ENCODE measurements at regions not wholly inside any gene's neighbourhood (a gene's known extent, or its start where the extent isn't known, plus 50 kb on each side); places are given as distances from the start of the nearest gene placed in this dataset.

GRCh38 chr16:54720259-54720658, 210.4 kb upstream of the IRX5 start:
- H3K27ac Mint-ChIP-seq, result no peak overlapping the region
- Histone ChIP-seq H3K27ac (ENCODE audit: low read depth in 1 of 2, low read length in 2 of 2) (no peak overlapping the region), H3K4me1 (ENCODE audit: insufficient read depth, low read length) (no peaks in the 10 kb centered on the region), H3K36me3 (ENCODE audit: insufficient read depth, low read length) (no peaks in the 10 kb centered on the region), H3K27me3 (ENCODE audit: control insufficient read depth in 1 of 2, insufficient read depth in 2 of 2, low read length in 2 of 2) (no peaks in the 10 kb centered on the region), H3K9me3 (ENCODE audit: control insufficient read depth in 1 of 2, insufficient read depth in 1 of 2, low read length in 2 of 2) (no peaks in the 10 kb centered on the region), H3K4me3 (ENCODE audit: low read length) (no peak overlapping the region)
- H3K4me3 Mint-ChIP-seq, result no peak overlapping the region
- H3K9me3 Mint-ChIP-seq, result no peaks in the 10 kb centered on the region
- no peaks in the 10 kb centered on the region for H3K27me3 Mint-ChIP-seq
- ATAC-seq (ENCODE audit: poor library complexity), result no peak
- intact Hi-C loops (cut with DNase I, micrococcal nuclease), result no loop called here
- H3K36me3 Mint-ChIP-seq (ENCODE audit: low read depth), result no peaks in the 10 kb centered on the region
- no peaks in the 10 kb centered on the region for H3K4me1 Mint-ChIP-seq (ENCODE audit: low read depth)
- ChIA-PET CTCF (no interaction called here), POLR2A (no interaction called here)
- TF ChIP-seq CTCF (IDR thresholded peaks at IDR 0.05), result no peak
- DNase-seq, result no peak

GRCh38 chr16:54719624-54720023, 211.0 kb upstream of the IRX5 start:
- ATAC-seq (ENCODE audit: poor library complexity), result no peak
- Histone ChIP-seq H3K4me1 (ENCODE audit: insufficient read depth, low read length) (no peaks in the 10 kb centered on the region), H3K27ac (ENCODE audit: low read depth in 1 of 2, low read length in 2 of 2) (no peak overlapping the region), H3K4me3 (ENCODE audit: low read length) (no peak overlapping the region), H3K9me3 (ENCODE audit: control insufficient read depth in 1 of 2, insufficient read depth in 1 of 2, low read length in 2 of 2) (no peaks in the 10 kb centered on the region), H3K36me3 (ENCODE audit: insufficient read depth, low read length) (no peaks in the 10 kb centered on the region), H3K27me3 (ENCODE audit: control insufficient read depth in 1 of 2, insufficient read depth in 2 of 2, low read length in 2 of 2) (no peaks in the 10 kb centered on the region)
- DNase-seq, result no peak
- ChIA-PET CTCF (no interaction called here), POLR2A (no interaction called here)
- no peak overlapping the region for H3K27ac Mint-ChIP-seq
- H3K4me1 Mint-ChIP-seq (ENCODE audit: low read depth), result no peaks in the 10 kb centered on the region
- H3K9me3 Mint-ChIP-seq, result no peaks in the 10 kb centered on the region
- no peak for TF ChIP-seq CTCF (IDR thresholded peaks at IDR 0.05)
- no peaks in the 10 kb centered on the region for H3K36me3 Mint-ChIP-seq (ENCODE audit: low read depth)
- H3K4me3 Mint-ChIP-seq, result no peak overlapping the region
- H3K27me3 Mint-ChIP-seq, result no peaks in the 10 kb centered on the region
- intact Hi-C loops (cut with DNase I, micrococcal nuclease), result no loop called here

GRCh38 chr16:54718376-54718775, 212.3 kb upstream of the IRX5 start:
- no peaks in the 10 kb centered on the region for H3K4me1 ChIP-seq (ENCODE audit: insufficient read depth, low read length)
- H3K27me3 ChIP-seq (ENCODE audit: control insufficient read depth in 1 of 2, insufficient read depth in 2 of 2, low read length in 2 of 2), result no peaks in the 10 kb centered on the region
- H3K36me3 Mint-ChIP-seq (ENCODE audit: low read depth), result no peaks in the 10 kb centered on the region
- intact Hi-C loops (cut with DNase I, micrococcal nuclease), result no loop called here
- H3K27ac Mint-ChIP-seq, result no peak overlapping the region
- ATAC-seq (ENCODE audit: poor library complexity), result no peak
- no peak overlapping the region for H3K4me3 Mint-ChIP-seq
- H3K9me3 ChIP-seq (ENCODE audit: control insufficient read depth in 1 of 2, insufficient read depth in 1 of 2, low read length in 2 of 2), result no peaks in the 10 kb centered on the region
- H3K4me1 Mint-ChIP-seq (ENCODE audit: low read depth), result no peaks in the 10 kb centered on the region
- TF ChIP-seq CTCF (IDR thresholded peaks at IDR 0.05), result no peak
- CTCF ChIA-PET, result no interaction called here
- H3K27ac ChIP-seq (ENCODE audit: low read depth in 1 of 2, low read length in 2 of 2), result no peak overlapping the region
- POLR2A ChIA-PET, result no interaction called here
- H3K4me3 ChIP-seq (ENCODE audit: low read length), result no peak overlapping the region
- H3K36me3 ChIP-seq (ENCODE audit: insufficient read depth, low read length), result no peaks in the 10 kb centered on the region
- H3K9me3 Mint-ChIP-seq, result no peaks in the 10 kb centered on the region
- no peak for DNase-seq
- H3K27me3 Mint-ChIP-seq, result no peaks in the 10 kb centered on the region

Data from CD4-positive, alpha-beta T cell (primary cell).